Choroid plexus epithelial cell (primary cell): ENCODE measurements at regions not wholly inside any gene's neighbourhood (a gene's known extent, or its start where the extent isn't known, plus 50 kb on each side); places are given as distances from the start of the nearest gene placed in this dataset.

Experiments
- DNase-seq: peaks from one replicate; pipeline ENCODE4 v3.0.0-alpha.2; 2010; ENCODE audit warnings: low read depth
- H3K4me3 ChIP-seq: 2 replicates; pipeline ENCODE4 v1.5.1; 2011; ENCODE audit warnings: low read depth, mild to moderate bottlenecking, control low read depth, low read length, moderate library complexity
- TF ChIP-seq, protein P1 (sequence below): conservative IDR thresholded peaks from 2 replicates; pipeline ENCODE4 v1.5.1; 2011; ENCODE audit warnings: low read depth, mild to moderate bottlenecking, control low read depth, inconsistent platforms, low read length, moderate library complexity

DNA sequence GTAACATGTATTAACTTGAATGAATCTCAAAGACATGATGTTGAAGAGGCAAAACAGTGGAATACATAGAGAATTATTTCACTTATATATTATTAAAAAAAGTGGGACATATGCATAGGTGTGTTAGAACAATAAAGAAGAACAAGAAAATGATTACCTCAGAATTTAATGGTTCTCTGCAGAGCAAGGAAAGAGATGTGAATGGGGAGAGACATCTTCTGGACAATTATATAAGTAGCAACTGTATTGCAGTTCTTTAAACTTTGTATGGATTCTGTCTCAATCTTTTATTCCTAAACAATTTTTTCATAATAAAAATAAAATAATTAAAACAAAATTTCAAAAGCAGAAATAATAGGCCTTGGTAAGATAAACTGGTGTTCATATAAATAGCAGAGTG, 674.9 kb upstream of the ADGRL4 start:
- no peak overlapping the region for H3K4me3 ChIP-seq
- TF ChIP-seq, protein P1, sequence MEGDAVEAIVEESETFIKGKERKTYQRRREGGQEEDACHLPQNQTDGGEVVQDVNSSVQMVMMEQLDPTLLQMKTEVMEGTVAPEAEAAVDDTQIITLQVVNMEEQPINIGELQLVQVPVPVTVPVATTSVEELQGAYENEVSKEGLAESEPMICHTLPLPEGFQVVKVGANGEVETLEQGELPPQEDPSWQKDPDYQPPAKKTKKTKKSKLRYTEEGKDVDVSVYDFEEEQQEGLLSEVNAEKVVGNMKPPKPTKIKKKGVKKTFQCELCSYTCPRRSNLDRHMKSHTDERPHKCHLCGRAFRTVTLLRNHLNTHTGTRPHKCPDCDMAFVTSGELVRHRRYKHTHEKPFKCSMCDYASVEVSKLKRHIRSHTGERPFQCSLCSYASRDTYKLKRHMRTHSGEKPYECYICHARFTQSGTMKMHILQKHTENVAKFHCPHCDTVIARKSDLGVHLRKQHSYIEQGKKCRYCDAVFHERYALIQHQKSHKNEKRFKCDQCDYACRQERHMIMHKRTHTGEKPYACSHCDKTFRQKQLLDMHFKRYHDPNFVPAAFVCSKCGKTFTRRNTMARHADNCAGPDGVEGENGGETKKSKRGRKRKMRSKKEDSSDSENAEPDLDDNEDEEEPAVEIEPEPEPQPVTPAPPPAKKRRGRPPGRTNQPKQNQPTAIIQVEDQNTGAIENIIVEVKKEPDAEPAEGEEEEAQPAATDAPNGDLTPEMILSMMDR, result no peak
- no peak for DNase-seq

DNA sequence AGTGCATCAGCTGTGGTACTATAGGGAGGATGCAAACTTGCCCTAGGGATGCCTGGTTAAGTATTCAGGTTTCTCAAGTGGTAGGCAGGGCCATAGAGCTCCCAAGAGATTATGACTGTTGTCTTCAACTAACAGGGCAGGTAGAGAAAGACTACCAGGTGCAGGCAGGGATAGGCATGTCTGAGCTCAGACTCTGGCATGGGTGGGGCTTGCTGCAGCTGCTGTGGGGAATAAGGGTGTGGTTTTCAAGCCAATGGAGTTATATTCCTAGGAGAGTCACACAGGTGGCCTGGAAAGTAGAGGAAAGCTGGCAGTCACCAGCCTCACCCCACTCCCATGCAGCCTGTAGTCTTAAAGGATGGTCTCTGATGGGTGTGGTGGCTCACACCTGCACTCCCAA, 673.4 kb upstream of the ADGRL4 start:
- no peak overlapping the region for H3K4me3 ChIP-seq
- TF ChIP-seq, protein P1, result no peak
- DNase-seq, result no peak

DNA sequence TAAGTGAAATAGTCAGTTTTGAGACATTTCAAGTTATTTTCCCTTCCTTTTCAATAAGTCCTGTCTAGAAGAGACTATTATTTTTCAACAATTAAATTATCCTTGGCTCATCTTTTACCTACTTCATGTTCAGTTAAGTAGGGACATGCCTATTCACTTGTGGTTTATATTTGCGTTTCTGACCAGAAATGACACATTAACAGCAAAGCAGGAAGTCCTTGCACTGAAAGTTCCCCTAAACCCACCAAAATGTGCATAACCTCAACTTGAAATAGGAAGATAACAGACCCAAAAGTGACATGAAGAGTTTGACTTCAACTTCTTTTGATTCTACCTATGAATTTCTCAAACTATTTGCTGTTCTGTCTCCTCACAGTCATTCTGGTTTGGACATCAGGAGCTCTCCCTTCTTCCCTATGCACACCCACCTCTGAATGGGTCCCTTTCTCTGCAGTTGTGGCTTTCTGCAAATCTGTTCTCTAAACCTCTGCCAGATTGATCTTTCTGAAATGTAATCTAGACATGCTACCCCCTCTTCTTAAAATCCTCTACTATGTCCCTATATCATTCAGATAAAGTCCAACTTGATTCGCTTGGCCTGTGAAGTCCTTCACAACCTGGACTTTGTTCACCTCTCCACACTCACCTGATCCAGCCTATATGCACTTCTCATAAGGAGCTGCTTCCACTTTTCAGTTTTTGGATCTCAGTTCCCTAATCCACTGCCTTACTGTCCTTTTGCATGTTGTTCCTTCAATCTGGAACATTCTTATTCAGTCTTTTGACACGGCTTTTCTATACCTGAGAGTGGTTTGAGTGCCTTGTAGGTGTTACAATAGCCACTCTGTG, 661.5 kb upstream of the ADGRL4 start:
- no peak overlapping the region for H3K4me3 ChIP-seq
- TF ChIP-seq, protein P1, result no peak
- DNase-seq, result no peak

DNA sequence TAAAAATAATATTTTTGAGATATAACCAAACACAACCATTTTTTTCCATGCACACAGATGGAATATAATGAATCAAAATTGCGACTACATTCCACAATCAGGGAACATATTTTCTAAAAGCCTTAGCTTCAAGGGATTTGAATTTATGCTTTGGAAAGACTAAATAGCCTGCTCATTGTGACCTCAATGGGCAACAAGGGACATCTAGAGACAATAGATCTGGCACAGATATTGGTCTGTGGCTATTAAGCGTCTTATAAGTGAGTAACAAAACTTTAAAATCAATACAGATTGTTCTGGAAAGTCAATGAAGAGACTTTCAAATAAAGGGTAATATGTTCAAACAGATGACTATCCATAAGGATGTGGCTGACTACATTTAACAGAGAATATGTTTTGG, 660.6 kb upstream of the ADGRL4 start:
- TF ChIP-seq, protein P1, result no peak
- no peak overlapping the region for H3K4me3 ChIP-seq

DNA sequence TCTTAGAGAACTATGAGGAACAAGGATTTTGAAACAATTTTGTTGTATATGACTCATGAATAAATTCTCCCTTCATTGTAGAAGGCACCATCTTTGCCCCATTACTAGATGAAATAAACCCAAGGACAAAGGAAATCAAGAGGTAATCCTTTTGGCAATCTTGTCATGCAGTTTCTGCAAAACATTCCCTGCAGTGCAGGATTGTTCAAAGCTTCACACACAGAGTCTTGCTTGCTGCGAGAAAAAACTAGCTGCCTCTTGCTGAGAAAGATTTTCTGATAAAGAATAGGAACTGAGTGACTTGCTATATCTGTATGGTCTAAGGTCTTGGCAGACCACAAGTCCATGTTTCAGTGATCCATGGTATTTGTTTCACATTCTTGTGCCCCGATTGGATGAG, 657.4 kb upstream of the ADGRL4 start:
- no peak overlapping the region for H3K4me3 ChIP-seq
- TF ChIP-seq, protein P1, result no peak
- peak; percentile 28 for DNase-seq

More for the DNA sequence above, 660.6 kb upstream of the ADGRL4 start:
- no peak for DNase-seq

DNA sequence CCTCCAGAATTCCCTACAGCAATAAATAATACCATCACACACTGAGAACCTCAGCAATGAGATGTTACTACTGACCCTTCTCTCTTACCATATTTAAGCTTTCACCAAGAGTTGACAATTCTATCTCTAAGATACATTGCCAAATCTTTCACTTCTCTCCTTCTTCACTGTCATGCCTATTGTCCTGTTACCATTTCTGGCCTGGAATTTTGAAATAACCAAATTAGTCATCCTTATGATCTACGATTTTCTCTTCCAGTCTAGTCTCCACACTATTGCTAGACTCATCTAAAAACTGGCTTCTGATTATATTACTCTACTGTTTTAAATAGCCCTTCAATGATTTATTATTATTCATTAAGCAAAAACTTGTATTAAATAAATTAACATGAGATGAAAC, 656.1 kb upstream of the ADGRL4 start:
- no peak for DNase-seq
- no peak overlapping the region for H3K4me3 ChIP-seq
- TF ChIP-seq, protein P1, result no peak

DNA sequence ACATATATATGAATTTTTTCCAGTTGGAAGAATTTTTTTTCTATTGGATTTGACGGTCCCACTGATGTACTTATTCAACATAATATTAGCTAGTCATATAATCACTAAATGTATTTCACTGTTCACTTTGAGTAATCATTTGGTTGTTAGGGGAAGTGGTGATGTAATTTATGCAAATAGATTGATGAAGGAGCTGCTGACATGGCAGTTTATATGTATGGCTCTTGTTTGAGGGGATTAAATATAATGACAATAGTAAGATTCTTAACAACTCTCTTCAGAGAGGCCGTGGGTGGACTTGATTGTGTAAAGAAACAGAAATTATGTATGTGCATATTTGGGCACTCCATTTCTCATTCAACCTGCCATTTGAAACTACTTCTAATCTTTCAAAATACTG, 653.6 kb upstream of the ADGRL4 start:
- no peak overlapping the region for H3K4me3 ChIP-seq
- TF ChIP-seq, protein P1, result no peak
- DNase-seq, result no peak
